Mesothelial cell of epicardium (in vitro differentiated cells): ENCODE measurements at regions not wholly inside any gene's neighbourhood (a gene's known extent, or its start where the extent isn't known, plus 50 kb on each side); places are given as distances from the start of the nearest gene placed in this dataset.

Source experiments
- DNase-seq, 2 experiments: peaks; one replicate each; pipeline ENCODE4 v3.0.0; 2021; ENCODE audit warnings: low spot score in 2 of 2; ENCODE audit not compliant: unreplicated experiment in 2 of 2
- H3K27ac Mint-ChIP-seq: 2 replicates; pipeline ENCODE4 v1.8.0; 2021; ENCODE audit warnings: mixed read lengths
- H3K27me3 Mint-ChIP-seq: 2 replicates; pipeline ENCODE4 v1.8.0; 2021; ENCODE audit warnings: low read depth, mixed read lengths
- H3K36me3 Mint-ChIP-seq: 2 replicates; pipeline ENCODE4 v1.8.0; 2021; ENCODE audit warnings: mixed read lengths
- H3K4me1 Mint-ChIP-seq: 2 replicates; pipeline ENCODE4 v1.8.0; 2021; ENCODE audit warnings: mixed read lengths
- H3K4me3 Mint-ChIP-seq: 2 replicates; pipeline ENCODE4 v1.8.0; 2021; ENCODE audit warnings: mild to moderate bottlenecking, moderate library complexity, mixed read lengths
- H3K9me3 Mint-ChIP-seq: 2 replicates; pipeline ENCODE4 v1.8.0; 2021; ENCODE audit warnings: mixed read lengths
- CTCF ChIP-seq: fragments of 200-600 bp; sonication (generic); IDR thresholded peaks from one replicate; pipeline ENCODE4 v1.5.0; 2021; ENCODE audit warnings: antibody characterized with exemption; ENCODE audit not compliant: unreplicated experiment

GRCh38 chr13:59497621-59498247, 666.0 kb downstream of the DIAPH3 start:
- TF ChIP-seq CTCF = no peak
- Mint-ChIP-seq H3K27ac (no peak overlapping the region), H3K36me3 (no peaks in the 10 kb centered on the region), H3K27me3 (no peaks in the 10 kb centered on the region), H3K4me1 (peaks cover 46% of the 10 kb centered on the region), H3K4me3 (no peak overlapping the region), H3K9me3 (peaks cover 6% of the 10 kb centered on the region)
- DNase-seq = no peak

GRCh38 chr13:59501004-59501403, 662.7 kb downstream of the DIAPH3 start:
- Mint-ChIP-seq H3K4me3 (no peak overlapping the region), H3K27ac (no peak overlapping the region), H3K4me1 (peaks cover 25% of the 10 kb centered on the region)

GRCh38 chr13:59504407-59504806, 659.3 kb downstream of the DIAPH3 start:
- no peak for DNase-seq
- Mint-ChIP-seq H3K27ac (no peak overlapping the region), H3K4me1 (peaks cover 5% of the 10 kb centered on the region), H3K36me3 (no peaks in the 10 kb centered on the region), H3K4me3 (no peak overlapping the region), H3K9me3 (peaks cover 5% of the 10 kb centered on the region), H3K27me3 (no peaks in the 10 kb centered on the region)
- TF ChIP-seq CTCF = no peak

More at GRCh38 chr13:59501004-59501403, 662.7 kb downstream of the DIAPH3 start:
- no peak for TF ChIP-seq CTCF
- peaks cover 6% of the 10 kb centered on the region for H3K9me3 Mint-ChIP-seq
- no peaks in the 10 kb centered on the region for H3K36me3 Mint-ChIP-seq
- H3K27me3 Mint-ChIP-seq = no peaks in the 10 kb centered on the region
- no peak for DNase-seq

GRCh38 chr13:59510386-59510785, 653.3 kb downstream of the DIAPH3 start:
- Mint-ChIP-seq H3K9me3 (no peaks in the 10 kb centered on the region), H3K27me3 (no peaks in the 10 kb centered on the region), H3K4me3 (no peak overlapping the region), H3K4me1 (no peaks in the 10 kb centered on the region), H3K27ac (no peak overlapping the region), H3K36me3 (no peaks in the 10 kb centered on the region)
- no peak for DNase-seq
- TF ChIP-seq CTCF = no peak

GRCh38 chr13:59513686-59514085, 650.0 kb downstream of the DIAPH3 start:
- DNase-seq = no peak

More at GRCh38 chr13:59513686-59514085, 650.0 kb downstream of the DIAPH3 start:
- no peak for TF ChIP-seq CTCF
- H3K9me3 Mint-ChIP-seq = no peaks in the 10 kb centered on the region
- H3K36me3 Mint-ChIP-seq = no peaks in the 10 kb centered on the region
- H3K27me3 Mint-ChIP-seq = no peaks in the 10 kb centered on the region
- H3K4me1 Mint-ChIP-seq = no peaks in the 10 kb centered on the region
- no peak overlapping the region for H3K4me3 Mint-ChIP-seq
- H3K27ac Mint-ChIP-seq = no peak overlapping the region
